ENCODE measurements at regions not wholly inside any gene's neighbourhood (a gene's known extent, or its start where the extent isn't known, plus 50 kb on each side); places are given as distances from the start of the nearest gene placed in this dataset.

DNA sequence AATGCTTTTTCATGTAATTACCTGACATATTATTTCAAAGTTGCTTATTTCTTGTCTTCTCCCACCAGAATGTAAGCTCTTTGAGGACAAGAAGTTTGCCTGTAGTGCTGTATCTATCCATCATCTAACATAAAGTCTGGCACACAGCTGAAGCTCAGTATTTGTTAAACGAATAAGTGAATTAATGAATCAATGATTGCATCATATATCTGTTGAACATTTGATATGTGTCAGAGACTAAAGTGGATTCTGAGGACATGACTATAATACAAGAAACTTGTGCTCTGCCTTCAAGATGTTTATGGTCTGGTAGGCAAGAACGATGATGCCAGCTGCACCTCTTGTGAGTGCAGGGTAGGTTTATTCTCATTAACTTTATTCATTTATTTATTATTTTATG is 115.4 kb upstream of the SCAF11 start:
- TF ChIP-seq, protein P1, sequence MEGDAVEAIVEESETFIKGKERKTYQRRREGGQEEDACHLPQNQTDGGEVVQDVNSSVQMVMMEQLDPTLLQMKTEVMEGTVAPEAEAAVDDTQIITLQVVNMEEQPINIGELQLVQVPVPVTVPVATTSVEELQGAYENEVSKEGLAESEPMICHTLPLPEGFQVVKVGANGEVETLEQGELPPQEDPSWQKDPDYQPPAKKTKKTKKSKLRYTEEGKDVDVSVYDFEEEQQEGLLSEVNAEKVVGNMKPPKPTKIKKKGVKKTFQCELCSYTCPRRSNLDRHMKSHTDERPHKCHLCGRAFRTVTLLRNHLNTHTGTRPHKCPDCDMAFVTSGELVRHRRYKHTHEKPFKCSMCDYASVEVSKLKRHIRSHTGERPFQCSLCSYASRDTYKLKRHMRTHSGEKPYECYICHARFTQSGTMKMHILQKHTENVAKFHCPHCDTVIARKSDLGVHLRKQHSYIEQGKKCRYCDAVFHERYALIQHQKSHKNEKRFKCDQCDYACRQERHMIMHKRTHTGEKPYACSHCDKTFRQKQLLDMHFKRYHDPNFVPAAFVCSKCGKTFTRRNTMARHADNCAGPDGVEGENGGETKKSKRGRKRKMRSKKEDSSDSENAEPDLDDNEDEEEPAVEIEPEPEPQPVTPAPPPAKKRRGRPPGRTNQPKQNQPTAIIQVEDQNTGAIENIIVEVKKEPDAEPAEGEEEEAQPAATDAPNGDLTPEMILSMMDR (IDR thresholded peaks at IDR 0.05), result no peak
- TF ChIP-seq POLR2A (IDR thresholded peaks at IDR 0.05), result no peak

Data from ovary (tissue), 3 donors.